ENCODE measurements at regions not wholly inside any gene's neighbourhood (a gene's known extent, or its start where the extent isn't known, plus 50 kb on each side); places are given as distances from the start of the nearest gene placed in this dataset.

DNA sequence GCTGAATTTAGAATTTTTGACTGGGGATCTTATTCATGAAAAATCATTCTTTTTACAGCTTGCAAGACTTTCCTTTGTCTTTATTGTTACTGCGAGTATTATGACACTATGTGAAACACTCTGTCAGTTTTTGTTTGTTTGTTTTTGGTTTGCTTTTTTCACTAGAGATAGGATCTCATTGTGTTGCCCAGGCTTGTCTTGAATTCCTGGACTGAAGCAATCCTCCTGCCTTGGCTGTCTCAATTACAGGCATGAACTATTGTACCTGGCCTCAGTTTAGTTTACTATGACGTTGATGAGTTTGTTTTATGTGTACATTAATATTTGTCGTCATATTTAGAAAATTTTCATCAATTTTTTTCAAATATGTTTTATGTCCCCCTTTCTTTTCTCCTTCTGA lies 1030.0 kb upstream of the PRR20A start:
- Histone ChIP-seq H2BK5ac (ENCODE audit: low read depth, low read length) (peak overlapping the region; percentile 61; the same call in 1 of the 2 replicates), H2AK5ac (ENCODE audit: low read depth, low read length) (no peak overlapping the region), H2AFZ (ENCODE audit: low read length) (no peak overlapping the region), H3K23ac (ENCODE audit: insufficient read length) (no peak overlapping the region), H2BK120ac (replicated peaks; ENCODE audit: low read depth, low read length) (no peak overlapping the region), H3K4me1 (replicated peaks in 1 of 4; ENCODE audit: control insufficient read depth in 3 of 4, insufficient read depth in 4 of 4, low read length in 3 of 4) (peaks cover 0 to 2% (median 0%) of the 10 kb centered on the region in 4 experiments; a peak in 1 of 7 replicates), H4K20me1 (replicated peaks in 1 of 2; ENCODE audit: control insufficient read depth in 1 of 2, insufficient read depth in 2 of 2, low read length in 2 of 2) (no peaks in the 10 kb centered on the region), H3K4me2 (ENCODE audit: insufficient read depth in 1 of 2, low read depth in 2 of 2, low read length in 2 of 2) (no peak overlapping the region), H3K4ac (replicated peaks; ENCODE audit: insufficient read length, low read depth, low read length) (no peak overlapping the region), H3K14ac (ENCODE audit: insufficient read length) (no peak overlapping the region), H4K5ac (ENCODE audit: insufficient read length, low read depth, low read length) (no peak overlapping the region), H3K56ac (replicated peaks; ENCODE audit: insufficient read length, low read depth, low read length) (no peak overlapping the region), H4K8ac (ENCODE audit: extremely low read depth, insufficient read depth, low read length) (no peak overlapping the region), H3K9ac (replicated peaks in 1 of 4; ENCODE audit: extremely low read depth in 1 of 4, low read depth in 3 of 4, low read length in 3 of 4) (no peak overlapping the region), H3K36me3 (ENCODE audit: control insufficient read depth in 2 of 4, insufficient read depth in 4 of 4, low read length in 3 of 4) (no peaks in the 10 kb centered on the region), H3K27ac (ENCODE audit: low read depth, low read length) (no peak overlapping the region), H2BK12ac (ENCODE audit: low read depth, low read length) (no peak overlapping the region), H3K18ac (ENCODE audit: extremely low read depth, low read length) (no peak overlapping the region; the same call in 1 of the 2 replicates), H3K23me2 (ENCODE audit: low read depth, low read length) (no peaks in the 10 kb centered on the region), H4K91ac (replicated peaks; ENCODE audit: insufficient read length, low read length) (no peak overlapping the region), H3K4me3 (ENCODE audit: extremely low read depth in 1 of 4, insufficient read depth in 2 of 4, low read depth in 3 of 4, low read length in 4 of 4) (no peak overlapping the region), H2BK20ac (ENCODE audit: low read length) (no peak overlapping the region), H2BK15ac (ENCODE audit: low read length) (no peak overlapping the region), H3K27me3 (replicated peaks in 1 of 4; ENCODE audit: control insufficient read depth in 3 of 4, extremely low read depth in 1 of 4, insufficient read depth in 3 of 4, low read length in 3 of 4) (no peaks in the 10 kb centered on the region), H3K9me3 (ENCODE audit: insufficient read depth in 2 of 2, low read depth in 1 of 2, low read length in 1 of 2) (no peaks in the 10 kb centered on the region), H3K79me1 (ENCODE audit: low read depth, low read length) (no peaks in the 10 kb centered on the region), H3K79me2 (ENCODE audit: control insufficient read depth in 1 of 2, insufficient read depth in 2 of 2, low read length in 2 of 2) (no peaks in the 10 kb centered on the region)
- DNase-seq (ENCODE audit: low read depth in 1 of 2, low spot score in 2 of 2) (no peak), FAIRE-seq (no peak)
- ChIA-PET CTCF (ENCODE audit: partially characterized antibody) (no interaction called here), POLR2A (ENCODE audit: partially characterized antibody) (no interaction called here)
- WGBS, 2 experiments (ENCODE audit: extremely low coverage in 1 of 2, insufficient coverage in 1 of 2, insufficient read length in 1 of 2, insufficient replicate concordance in 2 of 2, low coverage in 1 of 2, low lambda C conversion rate in 2 of 2, missing lambda C conversion rate in 1 of 2) = 62% methylated on average over 3 of the region's 3 CpGs; no CpG with 5 or more reads in 1 of the 2 experiments
- no peak for TF ChIP-seq POLR2A (IDR thresholded peaks at IDR 0.05; ENCODE audit: control extremely low read depth in 1 of 2, low read depth in 2 of 2, low read length in 2 of 2)
- TF ChIP-seq CBX5 (IDR thresholded peaks at IDR 0.05; ENCODE audit: low read depth, low read length) = no peak
- TF ChIP-seq TEAD4 (IDR thresholded peaks at IDR 0.05; ENCODE audit: low read depth, low read length) = no peak
- TF ChIP-seq SP4 (IDR thresholded peaks at IDR 0.05; ENCODE audit: low read length) = no peak
- TF ChIP-seq, protein P1, sequence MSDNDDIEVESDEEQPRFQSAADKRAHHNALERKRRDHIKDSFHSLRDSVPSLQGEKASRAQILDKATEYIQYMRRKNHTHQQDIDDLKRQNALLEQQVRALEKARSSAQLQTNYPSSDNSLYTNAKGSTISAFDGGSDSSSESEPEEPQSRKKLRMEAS (IDR thresholded peaks at IDR 0.05) = no peak
- TF ChIP-seq, protein P2, sequence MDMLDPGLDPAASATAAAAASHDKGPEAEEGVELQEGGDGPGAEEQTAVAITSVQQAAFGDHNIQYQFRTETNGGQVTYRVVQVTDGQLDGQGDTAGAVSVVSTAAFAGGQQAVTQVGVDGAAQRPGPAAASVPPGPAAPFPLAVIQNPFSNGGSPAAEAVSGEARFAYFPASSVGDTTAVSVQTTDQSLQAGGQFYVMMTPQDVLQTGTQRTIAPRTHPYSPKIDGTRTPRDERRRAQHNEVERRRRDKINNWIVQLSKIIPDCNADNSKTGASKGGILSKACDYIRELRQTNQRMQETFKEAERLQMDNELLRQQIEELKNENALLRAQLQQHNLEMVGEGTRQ (IDR thresholded peaks at IDR 0.05; ENCODE audit: low read length) = no peak

Data from H1 (cell line).